ENCODE measurements at regions not wholly inside any gene's neighbourhood (a gene's known extent, or its start where the extent isn't known, plus 50 kb on each side); places are given as distances from the start of the nearest gene placed in this dataset.

GRCh38 chr15:69946870-69947269, 150.8 kb downstream of the TLE3 start:
- H3K4me2 ChIP-seq: no peak overlapping the region
- no peaks in the 10 kb centered on the region for H3F3A ChIP-seq (replicated peaks; ENCODE audit: insufficient read depth)
- POLR2A ChIA-PET: no interaction called here
- CTCF ChIA-PET: interaction anchor here (0.9 kb wide), 1 partner anchor 32 kb away, joined by 3 read pairs; no protein-coding TSS in a partner anchor
- no peaks in the 10 kb centered on the region for H3K9me2 ChIP-seq
- H3K36me3 ChIP-seq (replicated peaks in 1 of 2; ENCODE audit: control insufficient read depth in 1 of 2, insufficient read depth in 2 of 2, low read length in 1 of 2): no peaks in the 10 kb centered on the region
- H4K20me1 ChIP-seq (ENCODE audit: insufficient read depth): no peaks in the 10 kb centered on the region
- H3K4me3 ChIP-seq (ENCODE audit: low read depth in 2 of 2, low read length in 1 of 2): no peak overlapping the region
- TF ChIP-seq RFX5 (IDR thresholded peaks at IDR 0.05; ENCODE audit: low read length) (no peak), CTCF (IDR thresholded peaks at IDR 0.05) (no peak), EZH2phosphoT487 (IDR thresholded peaks at IDR 0.05; ENCODE audit: borderline replicate concordance, low read depth) (no peak), GATA2 (CRISPR knock-in tag; IDR thresholded peaks at IDR 0.05) (no peak), GABPA (IDR thresholded peaks at IDR 0.05; ENCODE audit: low read depth) (no peak), TEAD4 (IDR thresholded peaks at IDR 0.05; ENCODE audit: borderline replicate concordance, insufficient read depth) (no peak), TCF12 (IDR thresholded peaks at IDR 0.05) (no peak), ELF1 (IDR thresholded peaks at IDR 0.05) (no peak), RAD21 (IDR thresholded peaks at IDR 0.05; ENCODE audit: low read length) (no peak), MXI1 (IDR thresholded peaks at IDR 0.05; ENCODE audit: low read depth, low read length) (no peak), FOSL2 (IDR thresholded peaks at IDR 0.05; ENCODE audit: borderline replicate concordance, low read depth) (no peak)
- TF ChIP-seq, protein P1, sequence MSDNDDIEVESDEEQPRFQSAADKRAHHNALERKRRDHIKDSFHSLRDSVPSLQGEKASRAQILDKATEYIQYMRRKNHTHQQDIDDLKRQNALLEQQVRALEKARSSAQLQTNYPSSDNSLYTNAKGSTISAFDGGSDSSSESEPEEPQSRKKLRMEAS (IDR thresholded peaks at IDR 0.05; ENCODE audit: low read depth): no peak
- TF ChIP-seq, protein P2, sequence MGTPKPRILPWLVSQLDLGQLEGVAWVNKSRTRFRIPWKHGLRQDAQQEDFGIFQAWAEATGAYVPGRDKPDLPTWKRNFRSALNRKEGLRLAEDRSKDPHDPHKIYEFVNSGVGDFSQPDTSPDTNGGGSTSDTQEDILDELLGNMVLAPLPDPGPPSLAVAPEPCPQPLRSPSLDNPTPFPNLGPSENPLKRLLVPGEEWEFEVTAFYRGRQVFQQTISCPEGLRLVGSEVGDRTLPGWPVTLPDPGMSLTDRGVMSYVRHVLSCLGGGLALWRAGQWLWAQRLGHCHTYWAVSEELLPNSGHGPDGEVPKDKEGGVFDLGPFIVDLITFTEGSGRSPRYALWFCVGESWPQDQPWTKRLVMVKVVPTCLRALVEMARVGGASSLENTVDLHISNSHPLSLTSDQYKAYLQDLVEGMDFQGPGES (IDR thresholded peaks at IDR 0.05; ENCODE audit: low read depth, low read length): no peak
- H2AFZ ChIP-seq (ENCODE audit: low read depth): no peak overlapping the region
- H3K9ac ChIP-seq: no peak overlapping the region
- DNase-seq: no peak
- WGBS (ENCODE audit: low lambda C conversion rate): 47% methylated on average over 4 of the region's 4 CpGs
- H3K27me3 ChIP-seq (ENCODE audit: insufficient read depth): peaks cover 13% of the 10 kb centered on the region
- no peak overlapping the region for H3K27ac ChIP-seq (ENCODE audit: low read depth in 2 of 2, low read length in 1 of 2)
- H3K9me3 ChIP-seq: no peaks in the 10 kb centered on the region
- H3K79me2 ChIP-seq (ENCODE audit: insufficient read depth): no peaks in the 10 kb centered on the region
- peaks cover 0 to 2% of the 10 kb centered on the region in 2 experiments; a peak in 1 of 4 replicates for H3K4me1 ChIP-seq (ENCODE audit: control insufficient read depth in 1 of 2, insufficient read depth in 2 of 2, low read depth in 1 of 2, low read length in 1 of 2)

DNA sequence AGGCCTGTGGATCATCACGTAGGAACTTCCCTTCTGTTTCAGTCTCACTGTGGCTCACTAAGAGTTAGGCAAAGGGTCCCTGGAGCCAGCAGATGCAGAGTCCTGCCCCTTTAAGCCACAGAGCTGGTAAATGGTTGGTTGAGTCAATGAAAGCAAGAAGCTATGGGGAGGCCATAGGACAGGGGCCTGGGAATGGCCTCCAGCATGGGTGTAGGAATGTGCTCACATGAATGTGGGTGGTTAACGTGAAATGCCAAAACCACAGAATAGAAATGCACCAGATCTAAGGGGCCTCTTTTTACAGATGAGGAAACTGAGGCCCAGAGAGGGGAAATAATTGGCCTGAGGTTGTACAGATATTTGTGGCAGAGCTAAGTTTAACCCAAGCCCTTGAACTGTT, 150.3 kb downstream of the TLE3 start:
- ChIA-PET POLR2A (no interaction called here), CTCF (interaction anchor here (0.9 kb wide), 1 partner anchor 33 kb away, joined by 3 read pairs; no protein-coding TSS in a partner anchor)
- Histone ChIP-seq H3F3A (replicated peaks; ENCODE audit: insufficient read depth) (no peaks in the 10 kb centered on the region), H4K20me1 (ENCODE audit: insufficient read depth) (no peaks in the 10 kb centered on the region), H3K4me2 (no peak overlapping the region), H3K9ac (no peak overlapping the region), H3K9me2 (no peaks in the 10 kb centered on the region), H3K4me1 (ENCODE audit: control insufficient read depth in 1 of 2, insufficient read depth in 2 of 2, low read depth in 1 of 2, low read length in 1 of 2) (peaks cover 0 to 2% of the 10 kb centered on the region in 2 experiments; a peak in 1 of 4 replicates), H3K4me3 (ENCODE audit: low read depth in 2 of 2, low read length in 1 of 2) (no peak overlapping the region), H3K79me2 (ENCODE audit: insufficient read depth) (no peaks in the 10 kb centered on the region), H3K36me3 (replicated peaks in 1 of 2; ENCODE audit: control insufficient read depth in 1 of 2, insufficient read depth in 2 of 2, low read length in 1 of 2) (no peaks in the 10 kb centered on the region), H3K27ac (ENCODE audit: low read depth in 2 of 2, low read length in 1 of 2) (no peak overlapping the region), H2AFZ (ENCODE audit: low read depth) (no peak overlapping the region), H3K27me3 (ENCODE audit: insufficient read depth) (peaks cover 10% of the 10 kb centered on the region), H3K9me3 (no peaks in the 10 kb centered on the region)
- TF ChIP-seq TCF12 (IDR thresholded peaks at IDR 0.05): no peak
- DNase-seq: no peak
- WGBS (ENCODE audit: low lambda C conversion rate): 75% methylated on average over 2 of the region's 2 CpGs

Data from SK-N-SH (cell line).